PC-3 (cell line): ENCODE measurements at regions not wholly inside any gene's neighbourhood (a gene's known extent, or its start where the extent isn't known, plus 50 kb on each side); places are given as distances from the start of the nearest gene placed in this dataset.

Experiments
- ATAC-seq: fragments of 200-7000 bp; cut with Tn5 transposase; 2 replicates; pipeline ENCODE4 v1.9.1; 2020; ENCODE audit warnings: mild to moderate bottlenecking, moderate library complexity
- BruUV-seq: library from RNA; stranded (reverse); fragments of 400-500 nt; replicated peaks from 2 replicates; lab custom pipeline; 2021; lab: Mats Ljungman, UMichigan
- CTCF ChIA-PET: fragments of 300-600 bp; sonication (Branson Sonifier 250); formaldehyde crosslinking; loops from one replicate; lab custom pipeline; 2022; ENCODE audit warnings: antibody characterized with exemption; lab: Charles Lee
- POLR2A ChIA-PET: fragments of 300-600 bp; sonication (Branson Sonifier 250); formaldehyde crosslinking; loops from one replicate; lab custom pipeline; 2022; ENCODE audit warnings: antibody characterized with exemption; ENCODE audit not compliant: unreplicated experiment; lab: Charles Lee
- DNase-seq: peaks from one replicate; pipeline ENCODE4 v3.0.0-alpha.2; 2015
- H2AFZ ChIP-seq: fragments of 300-600 bp; sonication (generic); 2 replicates; pipeline ENCODE4 v1.6.0; 2016; ENCODE audit warnings: antibody characterized with exemption, low read length
- H3F3A ChIP-seq: fragments of 300-600 bp; sonication (generic); one replicate; pipeline ENCODE4 v1.6.0; 2017; ENCODE audit warnings: antibody characterized with exemption, low read length, control low read depth, mild to moderate bottlenecking; ENCODE audit not compliant: unreplicated experiment
- H3K27ac ChIP-seq: fragments of 300-600 bp; sonication (generic); 2 replicates; pipeline ENCODE4 v1.5.1; 2016; ENCODE audit warnings: mild to moderate bottlenecking, low read length
- H3K27me3 ChIP-seq: fragments of 300-600 bp; sonication (generic); 2 replicates; pipeline ENCODE4 v1.6.1; 2016; ENCODE audit warnings: low read length, mixed read lengths
- H3K36me3 ChIP-seq: fragments of 300-600 bp; sonication (generic); 2 replicates; pipeline ENCODE4 v1.6.1; 2016; ENCODE audit warnings: low read depth, mixed run types, low read length, mixed read lengths
- H3K4me1 ChIP-seq: fragments of 300-600 bp; sonication (generic); 2 replicates; pipeline ENCODE4 v1.5.1; 2016; ENCODE audit warnings: low read length; ENCODE audit not compliant: insufficient read depth
- H3K4me2 ChIP-seq: fragments of 300-600 bp; sonication (generic); 2 replicates; pipeline ENCODE4 v1.6.0; 2016; ENCODE audit warnings: low read length
- H3K4me3 ChIP-seq: fragments of 300-600 bp; sonication (generic); 2 replicates; pipeline ENCODE4 v1.5.1; 2016; ENCODE audit warnings: mild to moderate bottlenecking, low read length, mixed read lengths
- H3K79me2 ChIP-seq: fragments of 300-600 bp; sonication (generic); 2 replicates; pipeline ENCODE4 v1.6.1; 2017; ENCODE audit warnings: low read length, mixed read lengths
- H3K9ac ChIP-seq: fragments of 300-600 bp; sonication (generic); 2 replicates; pipeline ENCODE4 v1.6.0; 2016; ENCODE audit warnings: mild to moderate bottlenecking, low read length
- H3K9me2 ChIP-seq: fragments of 300-600 bp; sonication (generic); replicated peaks from 2 replicates; pipeline ENCODE4 v1.6.1; 2016; ENCODE audit warnings: mixed run types, low read length, mixed read lengths
- H3K9me3 ChIP-seq: fragments of 300-600 bp; sonication (generic); 2 replicates; pipeline ENCODE4 v1.6.1; 2016; ENCODE audit warnings: low read length, mixed read lengths
- H4K20me1 ChIP-seq: fragments of 300-600 bp; sonication (generic); 2 replicates; pipeline ENCODE4 v1.6.1; 2016; ENCODE audit warnings: low read length, mixed read lengths
- CTCF ChIP-seq: fragments of 300-600 bp; sonication (generic); conservative IDR thresholded peaks from 2 replicates; pipeline ENCODE4 v1.5.1; 2017; ENCODE audit warnings: antibody characterized with exemption, low read depth, mild to moderate bottlenecking, low read length
- EZH2 ChIP-seq: fragments of 300-600 bp; sonication (generic); IDR thresholded peaks from one replicate; pipeline ENCODE4 v1.6.1; 2017; ENCODE audit warnings: antibody characterized with exemption, mild to moderate bottlenecking, low read length; ENCODE audit not compliant: unreplicated experiment
- EZH2phosphoT487 ChIP-seq: fragments of 300-600 bp; sonication (generic); IDR thresholded peaks from 2 replicates; pipeline ENCODE4 v1.6.1; 2018; ENCODE audit warnings: mild to moderate bottlenecking, antibody characterized with exemption, low read length, borderline replicate concordance
- intact Hi-C: fragments of 100-400 bp; cut with micrococcal nuclease; formaldehyde crosslinking; loops from 2 replicates; pipeline ENCODE4 v1.9.0; 2023

- H3K4me1 ChIP-seq: peaks cover 45% of the 10 kb centered on the region
- peak overlapping the region; percentile 19 for H2AFZ ChIP-seq
- BruUV-seq: no TSS peak
- no peaks in the 10 kb centered on the region for H4K20me1 ChIP-seq
- no peaks in the 10 kb centered on the region for H3K9me2 ChIP-seq
- no peaks in the 10 kb centered on the region for H3K79me2 ChIP-seq
- ATAC-seq: no peak
- H3K9ac ChIP-seq: no peak overlapping the region
- CTCF ChIA-PET: no interaction called here
- no peak overlapping the region for H3K4me3 ChIP-seq
- TF ChIP-seq CTCF (no peak), EZH2phosphoT487 (no peak), EZH2 (no peak)
- no peak for DNase-seq
- H3K4me2 ChIP-seq: peak overlapping the region; percentile 25
- no peaks in the 10 kb centered on the region for H3K9me3 ChIP-seq
- POLR2A ChIA-PET: no interaction called here
- intact Hi-C loops: no loop called here
- H3K27ac ChIP-seq: peak overlapping the region; percentile 4
- no peaks in the 10 kb centered on the region for H3K36me3 ChIP-seq
- no peaks in the 10 kb centered on the region for H3K27me3 ChIP-seq
- no peaks in the 10 kb centered on the region for H3F3A ChIP-seq
Measured at GRCh38 chr5:96074460-96074859, 112.8 kb upstream of the ELL2 start.

GRCh38 chr5:96072791-96073165 lies 111.1 kb upstream of the ELL2 start:
- no peaks in the 10 kb centered on the region for H4K20me1 ChIP-seq
- no peaks in the 10 kb centered on the region for H3K9me2 ChIP-seq
- H3K9me3 ChIP-seq: no peaks in the 10 kb centered on the region
- no peak for ATAC-seq
- H3F3A ChIP-seq: no peaks in the 10 kb centered on the region
- H3K4me1 ChIP-seq: peaks cover 36% of the 10 kb centered on the region
- no peaks in the 10 kb centered on the region for H3K36me3 ChIP-seq
- no peak overlapping the region for H3K27ac ChIP-seq
- TF ChIP-seq EZH2phosphoT487 (no peak), CTCF (no peak), EZH2 (no peak)
- H3K9ac ChIP-seq: no peak overlapping the region
- no peak overlapping the region for H2AFZ ChIP-seq
- POLR2A ChIA-PET: no interaction called here
- intact Hi-C loops: no loop called here
- DNase-seq: no peak
- no TSS peak for BruUV-seq
- H3K4me2 ChIP-seq: no peak overlapping the region
- CTCF ChIA-PET: no interaction called here
- no peaks in the 10 kb centered on the region for H3K79me2 ChIP-seq
- H3K4me3 ChIP-seq: no peak overlapping the region
- H3K27me3 ChIP-seq: no peaks in the 10 kb centered on the region

GRCh38 chr5:96072138-96072790 lies 110.6 kb upstream of the ELL2 start:
- TF ChIP-seq EZH2: no peak
- TF ChIP-seq CTCF: no peak
- no peak for TF ChIP-seq EZH2phosphoT487
- Histone ChIP-seq H3K79me2 (no peaks in the 10 kb centered on the region), H3K9me3 (no peaks in the 10 kb centered on the region), H3K27ac (no peak overlapping the region), H3K9me2 (no peaks in the 10 kb centered on the region), H4K20me1 (no peaks in the 10 kb centered on the region), H3F3A (no peaks in the 10 kb centered on the region), H3K27me3 (no peaks in the 10 kb centered on the region), H2AFZ (no peak overlapping the region), H3K9ac (no peak overlapping the region), H3K4me2 (no peak overlapping the region), H3K36me3 (no peaks in the 10 kb centered on the region), H3K4me3 (no peak overlapping the region), H3K4me1 (peaks cover 41% of the 10 kb centered on the region)
- intact Hi-C loops: no loop called here
- ATAC-seq (no peak), DNase-seq (no peak)
- ChIA-PET POLR2A (no interaction called here), CTCF (no interaction called here)
- BruUV-seq: no TSS peak
